ENCODE measurements at regions not wholly inside any gene's neighbourhood (a gene's known extent, or its start where the extent isn't known, plus 50 kb on each side); places are given as distances from the start of the nearest gene placed in this dataset.
"Not testable (repeated sequence)": the region's sequence is repeated elsewhere in the genome, so short reads cannot be mapped to it uniquely, and the experiment has no call there.

- H3K27me3 Mint-ChIP-seq; H3K4me1 Mint-ChIP-seq (ENCODE audit: low read depth); H3K4me3 Mint-ChIP-seq; H3K27ac Mint-ChIP-seq; CTCF ChIA-PET; intact Hi-C loops (cut with micrococcal nuclease); DNase-seq; H3K9me3 Mint-ChIP-seq; H3K36me3 Mint-ChIP-seq; POLR2A ChIA-PET: not testable (repeated sequence)
Observed at GRCh38 chr4:79587207-79587606, 179.2 kb upstream of the GK2 start.

GRCh38 chr4:79585834-79586233 lies 177.8 kb upstream of the GK2 start:
- Mint-ChIP-seq H3K27me3 (peaks cover 5% of the 10 kb centered on the region), H3K4me3 (no peak overlapping the region), H3K36me3 (no peaks in the 10 kb centered on the region), H3K4me1 (ENCODE audit: low read depth) (no peaks in the 10 kb centered on the region), H3K9me3 (peaks cover 3% of the 10 kb centered on the region), H3K27ac (no peak overlapping the region)
- no peak for DNase-seq
- CTCF ChIA-PET, result no interaction called here
- POLR2A ChIA-PET, result no interaction called here
- intact Hi-C loops (cut with micrococcal nuclease), result no loop called here

- POLR2A ChIA-PET, result no interaction called here
- Mint-ChIP-seq H3K27me3 (peaks cover 5% of the 10 kb centered on the region), H3K9me3 (peaks cover 3% of the 10 kb centered on the region), H3K4me1 (ENCODE audit: low read depth) (no peaks in the 10 kb centered on the region), H3K36me3 (no peaks in the 10 kb centered on the region), H3K4me3 (no peak overlapping the region), H3K27ac (no peak overlapping the region)
- DNase-seq, result no peak
- intact Hi-C loops (cut with micrococcal nuclease), result no loop called here
- CTCF ChIA-PET, result no interaction called here
Observed at GRCh38 chr4:79585330-79585729, 177.3 kb upstream of the GK2 start.

- Mint-ChIP-seq H3K4me3 (no peak overlapping the region), H3K9me3 (peaks cover 3% of the 10 kb centered on the region), H3K4me1 (ENCODE audit: low read depth) (no peaks in the 10 kb centered on the region), H3K27me3 (peaks cover 5% of the 10 kb centered on the region), H3K27ac (no peak overlapping the region), H3K36me3 (no peaks in the 10 kb centered on the region)
- ChIA-PET POLR2A (no interaction called here), CTCF (no interaction called here)
- intact Hi-C loops (cut with micrococcal nuclease), result no loop called here
- no peak for DNase-seq
Observed at GRCh38 chr4:79584902-79585301, 176.9 kb upstream of the GK2 start.

DNA sequence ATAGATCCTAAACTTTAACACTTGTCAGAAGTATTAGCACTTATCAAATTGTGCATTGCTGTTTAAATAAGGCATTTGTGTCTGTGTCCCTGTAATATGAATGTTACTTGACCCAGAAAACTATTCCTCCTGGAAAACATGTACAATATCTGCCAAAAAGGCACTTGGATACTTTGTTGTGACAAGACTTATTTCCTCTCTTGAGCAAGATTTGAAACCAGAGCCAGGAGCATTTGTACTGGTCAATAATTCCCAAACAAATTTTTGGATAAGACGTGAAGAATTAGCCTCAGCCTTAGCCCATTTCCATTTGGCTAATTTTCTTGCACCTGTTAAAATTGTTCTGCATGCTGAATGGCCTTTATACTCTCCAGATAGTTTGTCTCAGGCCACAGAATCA lies 176.3 kb upstream of the GK2 start:
- POLR2A ChIA-PET, result no interaction called here
- CTCF ChIA-PET, result no interaction called here
- H3K27ac Mint-ChIP-seq, result no peak overlapping the region

DNA sequence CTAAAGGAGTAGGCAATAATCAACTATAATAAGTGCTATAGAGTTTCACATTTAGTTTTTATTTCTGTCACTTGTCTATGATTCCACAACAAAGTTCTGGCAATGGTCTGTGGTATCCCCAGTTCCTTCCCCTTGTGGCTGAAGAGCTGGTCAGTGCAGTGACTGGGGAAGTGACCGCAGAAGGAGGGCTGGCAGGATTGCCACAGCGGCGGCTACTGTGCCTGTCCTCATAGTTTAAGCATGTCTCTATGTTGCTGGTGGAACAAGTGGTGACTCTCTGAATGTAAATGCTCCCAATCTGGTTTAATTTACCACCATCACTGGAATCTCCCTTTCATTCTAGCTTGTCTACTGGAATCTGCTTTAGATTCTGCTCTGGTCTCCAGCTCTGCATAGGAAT lies 170.6 kb upstream of the GK2 start:
- ChIA-PET POLR2A (no interaction called here), CTCF (no interaction called here)
- intact Hi-C loops (cut with micrococcal nuclease), result no loop called here
- no peaks in the 10 kb centered on the region for H3K4me1 Mint-ChIP-seq (ENCODE audit: low read depth)
- no peak for DNase-seq
- H3K27me3 Mint-ChIP-seq, result peaks cover 3% of the 10 kb centered on the region
- no peak overlapping the region for H3K4me3 Mint-ChIP-seq
- H3K9me3 Mint-ChIP-seq, result no peaks in the 10 kb centered on the region
- H3K36me3 Mint-ChIP-seq, result no peaks in the 10 kb centered on the region
- no peak overlapping the region for H3K27ac Mint-ChIP-seq

More for the DNA sequence above, 176.3 kb upstream of the GK2 start:
- peaks cover 5% of the 10 kb centered on the region for H3K27me3 Mint-ChIP-seq
- intact Hi-C loops (cut with micrococcal nuclease), result no loop called here
- no peak overlapping the region for H3K4me3 Mint-ChIP-seq
- no peaks in the 10 kb centered on the region for H3K36me3 Mint-ChIP-seq
- H3K4me1 Mint-ChIP-seq (ENCODE audit: low read depth), result no peaks in the 10 kb centered on the region
- DNase-seq, result no peak
- H3K9me3 Mint-ChIP-seq, result peaks cover 3% of the 10 kb centered on the region

GRCh38 chr4:79576429-79576753 lies 168.4 kb upstream of the GK2 start:
- Mint-ChIP-seq H3K27me3 (peaks cover 3% of the 10 kb centered on the region), H3K4me1 (ENCODE audit: low read depth) (no peaks in the 10 kb centered on the region), H3K9me3 (no peaks in the 10 kb centered on the region), H3K36me3 (no peaks in the 10 kb centered on the region), H3K4me3 (no peak overlapping the region), H3K27ac (no peak overlapping the region)
- DNase-seq, result no peak
- CTCF ChIA-PET, result interaction anchor here (0.8 to 1.6 kb wide), 2 partner anchors 16 to 624 kb away, joined by 3 to 7 read pairs; no protein-coding TSS in a partner anchor
- POLR2A ChIA-PET, result no interaction called here
- intact Hi-C loops (cut with micrococcal nuclease), result loop anchor here (1.0 kb wide), 1 partner anchor 624 kb away; no protein-coding TSS in a partner anchor

GRCh38 chr4:79575709-79576428 lies 167.8 kb upstream of the GK2 start:
- no peak overlapping the region for H3K27ac Mint-ChIP-seq
- H3K4me3 Mint-ChIP-seq, result no peak overlapping the region
- no peaks in the 10 kb centered on the region for H3K9me3 Mint-ChIP-seq
- no peak for DNase-seq
- POLR2A ChIA-PET, result no interaction called here
- no peaks in the 10 kb centered on the region for H3K36me3 Mint-ChIP-seq
- H3K27me3 Mint-ChIP-seq, result peaks cover 4% of the 10 kb centered on the region
- intact Hi-C loops (cut with micrococcal nuclease), result loop anchor here (1.0 kb wide), 1 partner anchor 624 kb away; no protein-coding TSS in a partner anchor
- H3K4me1 Mint-ChIP-seq (ENCODE audit: low read depth), result no peaks in the 10 kb centered on the region
- CTCF ChIA-PET, result interaction anchor here (0.8 to 1.6 kb wide), 2 partner anchors 15 to 623 kb away, joined by 3 to 7 read pairs; no protein-coding TSS in a partner anchor

- POLR2A ChIA-PET, result no interaction called here
- CTCF ChIA-PET, result interaction anchor here (0.8 to 1.6 kb wide), 2 partner anchors 622 kb away, joined by 4 to 7 read pairs; no protein-coding TSS in a partner anchor
- Mint-ChIP-seq H3K4me3 (no peak overlapping the region), H3K27ac (no peak overlapping the region), H3K9me3 (no peaks in the 10 kb centered on the region), H3K4me1 (ENCODE audit: low read depth) (no peaks in the 10 kb centered on the region), H3K27me3 (peaks cover 5% of the 10 kb centered on the region), H3K36me3 (no peaks in the 10 kb centered on the region)
- intact Hi-C loops (cut with micrococcal nuclease), result no loop called here
- no peak for DNase-seq
Observed at GRCh38 chr4:79574741-79575451, 166.9 kb upstream of the GK2 start.

DNA sequence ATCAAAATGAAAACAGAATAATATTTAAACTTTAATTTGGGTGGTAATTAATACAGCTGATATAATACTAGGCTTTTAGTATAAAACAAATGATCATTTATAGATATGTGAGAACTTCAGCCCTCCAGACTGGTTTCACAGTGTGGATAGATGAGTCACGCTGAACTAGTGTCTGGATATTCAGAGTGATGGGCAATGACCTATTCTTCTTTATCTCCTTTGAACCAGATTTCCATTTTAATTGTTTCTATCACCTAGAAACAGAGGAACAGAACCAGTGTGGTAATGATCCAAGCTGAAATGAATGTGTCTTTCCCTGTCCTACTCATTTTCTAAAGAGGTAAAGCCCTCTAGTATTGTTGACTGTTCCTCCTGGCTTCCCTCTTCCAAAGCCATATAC lies 155.2 kb upstream of the GK2 start:
- no peak for DNase-seq
- no peaks in the 10 kb centered on the region for H3K4me1 Mint-ChIP-seq (ENCODE audit: low read depth)
- POLR2A ChIA-PET, result no interaction called here
- peaks cover 2% of the 10 kb centered on the region for H3K27me3 Mint-ChIP-seq
- no peaks in the 10 kb centered on the region for H3K9me3 Mint-ChIP-seq
- intact Hi-C loops (cut with micrococcal nuclease), result no loop called here
- H3K36me3 Mint-ChIP-seq, result no peaks in the 10 kb centered on the region
- no peak overlapping the region for H3K27ac Mint-ChIP-seq
- H3K4me3 Mint-ChIP-seq, result no peak overlapping the region
- CTCF ChIA-PET, result no interaction called here

DNA sequence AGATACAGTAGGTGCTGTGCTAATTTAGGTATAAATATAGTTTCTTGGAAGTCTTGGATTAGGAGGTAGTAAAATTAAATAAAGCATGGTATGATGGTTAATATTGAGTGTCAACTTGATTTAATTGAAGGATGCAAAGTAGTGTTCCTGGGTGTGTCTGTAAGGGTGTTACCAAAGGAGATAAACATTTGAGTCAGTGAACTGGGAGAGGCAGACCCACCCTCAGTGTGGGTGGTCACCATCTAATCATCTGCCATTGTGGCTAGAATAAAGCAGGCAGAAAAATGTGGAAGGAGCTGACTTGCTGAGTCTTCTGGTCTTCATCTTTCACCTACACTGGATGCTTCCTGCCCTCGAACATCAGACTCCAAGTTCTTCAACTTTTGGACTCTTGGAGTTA lies 153.7 kb upstream of the GK2 start:
- Mint-ChIP-seq H3K27ac (no peak overlapping the region), H3K4me3 (no peak overlapping the region), H3K27me3 (peaks cover 2% of the 10 kb centered on the region), H3K36me3 (no peaks in the 10 kb centered on the region), H3K9me3 (no peaks in the 10 kb centered on the region), H3K4me1 (ENCODE audit: low read depth) (no peaks in the 10 kb centered on the region)
- no peak for DNase-seq
- CTCF ChIA-PET, result no interaction called here
- POLR2A ChIA-PET, result no interaction called here
- intact Hi-C loops (cut with micrococcal nuclease), result no loop called here

DNA sequence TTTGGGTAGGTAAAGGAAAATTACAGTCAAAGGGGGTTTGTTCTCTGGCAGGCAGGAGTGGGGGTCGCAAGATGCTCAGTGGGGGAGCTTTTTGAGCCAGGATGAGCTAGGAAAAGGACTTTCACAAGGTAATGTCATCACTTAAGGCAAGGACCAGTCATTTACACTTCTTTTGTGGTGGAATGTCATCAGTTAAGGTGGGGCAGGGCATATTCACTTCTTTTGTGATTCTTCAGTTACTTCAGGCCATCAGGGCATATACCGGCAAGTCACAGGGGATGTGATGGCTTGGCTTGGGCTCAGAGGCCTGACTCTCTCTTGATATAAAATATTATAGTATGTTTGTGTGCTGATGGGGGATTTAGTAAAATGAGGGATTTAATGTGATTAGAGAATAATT lies 151.4 kb upstream of the GK2 start:
- H3K27ac Mint-ChIP-seq, POLR2A ChIA-PET: not testable (repeated sequence)

GRCh38 chr4:79552311-79552710 lies 144.3 kb upstream of the GK2 start:
- intact Hi-C loops (cut with micrococcal nuclease), result no loop called here
- ChIA-PET POLR2A (no interaction called here), CTCF (no interaction called here)
- H3K36me3 Mint-ChIP-seq, result no peaks in the 10 kb centered on the region
- H3K4me3 Mint-ChIP-seq, result no peak overlapping the region
- H3K27ac Mint-ChIP-seq, result no peak overlapping the region
- no peaks in the 10 kb centered on the region for H3K27me3 Mint-ChIP-seq
- H3K4me1 Mint-ChIP-seq (ENCODE audit: low read depth), result no peaks in the 10 kb centered on the region
- DNase-seq, result no peak
- no peaks in the 10 kb centered on the region for H3K9me3 Mint-ChIP-seq

More for the DNA sequence above, 151.4 kb upstream of the GK2 start:
- H3K4me3 Mint-ChIP-seq; intact Hi-C loops (cut with micrococcal nuclease); H3K36me3 Mint-ChIP-seq; CTCF ChIA-PET; DNase-seq; H3K4me1 Mint-ChIP-seq (ENCODE audit: low read depth); H3K9me3 Mint-ChIP-seq; H3K27me3 Mint-ChIP-seq: not testable (repeated sequence)

All from activated CD4-positive, alpha-beta memory T cell treated with anti-CD3 and anti-CD28 coated beads for 36 hours (primary cell).